Erythroblast (primary cell): ENCODE measurements at regions not wholly inside any gene's neighbourhood (a gene's known extent, or its start where the extent isn't known, plus 50 kb on each side); places are given as distances from the start of the nearest gene placed in this dataset.

Experiments used
- GATA1 ChIP-seq: IDR thresholded peaks from 2 replicates; pipeline ENCODE4 v1.6.1; 2011; ENCODE audit warnings: low read depth, mild to moderate bottlenecking, control low read depth, low read length, moderate library complexity
- POLR2A ChIP-seq: IDR thresholded peaks from 2 replicates; pipeline ENCODE4 v1.6.1; 2011; ENCODE audit warnings: mild to moderate bottlenecking, low read length

DNA sequence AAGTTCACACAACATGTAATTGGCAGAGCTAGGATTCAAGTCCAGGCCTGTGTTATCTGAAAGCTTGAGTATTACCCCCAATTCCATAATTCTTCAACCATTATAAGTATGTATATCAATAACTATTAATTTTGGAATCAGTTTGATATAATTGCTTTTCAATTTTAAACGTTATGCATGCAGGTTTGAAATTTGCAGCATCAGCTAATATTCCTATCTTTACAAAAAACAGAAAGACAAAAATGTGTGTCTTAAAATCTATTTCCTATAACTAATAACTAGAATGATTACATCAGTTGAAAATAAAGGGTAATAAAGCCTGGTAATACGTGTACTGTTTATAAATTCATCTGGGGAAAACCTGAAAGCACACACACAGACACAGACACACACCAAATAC is 543.3 kb upstream of the PKDCC start:
- TF ChIP-seq POLR2A (no peak), GATA1 (no peak)
